ENCODE measurements at regions not wholly inside any gene's neighbourhood (a gene's known extent, or its start where the extent isn't known, plus 50 kb on each side); places are given as distances from the start of the nearest gene placed in this dataset.

- Histone ChIP-seq H3K9me3 (ENCODE audit: control insufficient read depth in 4 of 4, insufficient read depth in 3 of 4, low read length in 3 of 4) (no peaks in the 10 kb centered on the region), H3K36me3 (ENCODE audit: control insufficient read depth in 4 of 4, insufficient read depth in 4 of 4, low read length in 4 of 4) (no peaks in the 10 kb centered on the region), H3K9ac (ENCODE audit: insufficient read depth in 1 of 2, low read length in 2 of 2) (no peak overlapping the region), H3K4me3 (no peak overlapping the region), H3K27ac (ENCODE audit: low read depth in 1 of 2, low read length in 1 of 2) (no peak overlapping the region), H3K27me3 (ENCODE audit: control insufficient read depth in 3 of 3, insufficient read depth in 3 of 3, low read length in 2 of 3) (no peaks in the 10 kb centered on the region), H3K4me1 (ENCODE audit: control insufficient read depth in 5 of 5, insufficient read depth in 5 of 5, low read length in 5 of 5) (no peaks in the 10 kb centered on the region)
- ATAC-seq (ENCODE audit: insufficient read depth, low FRiP score) (no peak), DNase-seq (no peak)
- WGBS, 2 donors = 90 to 95% methylated on average over 8 of the region's 8 CpGs
- TF ChIP-seq CTCF (IDR thresholded peaks at IDR 0.05; ENCODE audit: control extremely low read depth, extremely low read depth) = no peak
These were observed 173.4 kb upstream of the KITLG start for GRCh38 chr12:88753707-88754106.

GRCh38 chr12:88753066-88753465 lies 172.8 kb upstream of the KITLG start:
- no peak for TF ChIP-seq CTCF (IDR thresholded peaks at IDR 0.05; ENCODE audit: control extremely low read depth, extremely low read depth)

GRCh38 chr12:88752183-88752582 lies 171.9 kb upstream of the KITLG start:
- H3K27ac ChIP-seq (ENCODE audit: low read depth in 1 of 2, low read length in 1 of 2) = no peak overlapping the region
- H3K4me3 ChIP-seq = no peak overlapping the region
- DNase-seq (no peak), ATAC-seq (ENCODE audit: insufficient read depth, low FRiP score) (no peak)
- no peaks in the 10 kb centered on the region for H3K27me3 ChIP-seq (ENCODE audit: control insufficient read depth in 3 of 3, insufficient read depth in 3 of 3, low read length in 2 of 3)
- no peak overlapping the region for H3K9ac ChIP-seq (ENCODE audit: insufficient read depth in 1 of 2, low read length in 2 of 2)
- no peaks in the 10 kb centered on the region for H3K9me3 ChIP-seq (ENCODE audit: control insufficient read depth in 4 of 4, insufficient read depth in 3 of 4, low read length in 3 of 4)
- no peak for TF ChIP-seq CTCF (IDR thresholded peaks at IDR 0.05; ENCODE audit: control extremely low read depth, extremely low read depth)
- H3K36me3 ChIP-seq (ENCODE audit: control insufficient read depth in 4 of 4, insufficient read depth in 4 of 4, low read length in 4 of 4) = no peaks in the 10 kb centered on the region
- H3K4me1 ChIP-seq (ENCODE audit: control insufficient read depth in 5 of 5, insufficient read depth in 5 of 5, low read length in 5 of 5) = no peaks in the 10 kb centered on the region
- 91 to 94% methylated on average over 3 of the region's 3 CpGs for WGBS, 2 donors

More at GRCh38 chr12:88753066-88753465, 172.8 kb upstream of the KITLG start:
- WGBS, 2 donors = 81 to 93% methylated on average over 4 of the region's 4 CpGs
- ATAC-seq (ENCODE audit: insufficient read depth, low FRiP score) (no peak), DNase-seq (no peak)
- Histone ChIP-seq H3K4me1 (ENCODE audit: control insufficient read depth in 5 of 5, insufficient read depth in 5 of 5, low read length in 5 of 5) (no peaks in the 10 kb centered on the region), H3K27me3 (ENCODE audit: control insufficient read depth in 3 of 3, insufficient read depth in 3 of 3, low read length in 2 of 3) (no peaks in the 10 kb centered on the region), H3K9ac (ENCODE audit: insufficient read depth in 1 of 2, low read length in 2 of 2) (no peak overlapping the region), H3K9me3 (ENCODE audit: control insufficient read depth in 4 of 4, insufficient read depth in 3 of 4, low read length in 3 of 4) (no peaks in the 10 kb centered on the region), H3K27ac (ENCODE audit: low read depth in 1 of 2, low read length in 1 of 2) (no peak overlapping the region), H3K4me3 (no peak overlapping the region), H3K36me3 (ENCODE audit: control insufficient read depth in 4 of 4, insufficient read depth in 4 of 4, low read length in 4 of 4) (no peaks in the 10 kb centered on the region)

GRCh38 chr12:88750867-88751543 lies 170.7 kb upstream of the KITLG start:
- no peaks in the 10 kb centered on the region for H3K9me3 ChIP-seq (ENCODE audit: control insufficient read depth in 4 of 4, insufficient read depth in 3 of 4, low read length in 3 of 4)
- no peak overlapping the region for H3K9ac ChIP-seq (ENCODE audit: insufficient read depth in 1 of 2, low read length in 2 of 2)
- no peak for DNase-seq
- H3K4me3 ChIP-seq = no peak overlapping the region
- TF ChIP-seq CTCF (IDR thresholded peaks at IDR 0.05; ENCODE audit: control extremely low read depth, extremely low read depth) = no peak
- H3K27me3 ChIP-seq (ENCODE audit: control insufficient read depth in 3 of 3, insufficient read depth in 3 of 3, low read length in 2 of 3) = no peaks in the 10 kb centered on the region
- H3K27ac ChIP-seq (ENCODE audit: low read depth in 1 of 2, low read length in 1 of 2) = no peak overlapping the region
- H3K4me1 ChIP-seq (ENCODE audit: control insufficient read depth in 5 of 5, insufficient read depth in 5 of 5, low read length in 5 of 5) = no peaks in the 10 kb centered on the region
- H3K36me3 ChIP-seq (ENCODE audit: control insufficient read depth in 4 of 4, insufficient read depth in 4 of 4, low read length in 4 of 4) = no peaks in the 10 kb centered on the region
- no peak for ATAC-seq (ENCODE audit: insufficient read depth, low FRiP score)
- 86 to 93% methylated on average over 1 of the region's 1 CpG for WGBS, 2 donors

Measured in lung (tissue), 11 donors.